Esophagus mucosa (tissue), 1 donor: ENCODE measurements at regions not wholly inside any gene's neighbourhood (a gene's known extent, or its start where the extent isn't known, plus 50 kb on each side); places are given as distances from the start of the nearest gene placed in this dataset.
"Not testable (repeated sequence)": the region's sequence is repeated elsewhere in the genome, so short reads cannot be mapped to it uniquely, and the experiment has no call there.

Experiments
- ATAC-seq: fragments of 200-7000 bp; cut with Tn5 transposase; one replicate; pipeline ENCODE4 v1.9.1; 2020
- donor health status: DM: yes; HTN: yes; CAD: no.

- ATAC-seq, result no peak
Measured at GRCh38 chr1:194045416-194045815, 859.0 kb upstream of the B3GALT2 start.

DNA sequence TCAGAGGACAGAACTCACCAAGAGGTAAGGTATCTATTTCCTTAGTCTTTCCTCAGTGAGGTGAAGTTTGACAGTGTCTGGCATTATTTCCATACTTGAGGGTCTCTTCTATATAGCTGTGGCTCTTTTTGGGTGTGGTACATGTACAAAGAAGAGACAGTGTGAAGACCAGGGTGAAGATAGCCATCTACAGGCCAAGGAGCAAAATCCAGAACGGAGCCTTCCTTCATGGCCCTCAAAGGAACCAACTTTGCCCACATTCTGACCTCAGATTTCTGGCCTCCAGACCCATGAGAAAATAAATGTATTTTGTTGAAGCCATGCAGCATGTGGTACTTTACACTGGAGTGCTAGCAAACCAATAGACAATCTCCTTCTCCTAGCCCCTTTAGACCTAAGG, 858.5 kb upstream of the B3GALT2 start:
- ATAC-seq, result no peak

DNA sequence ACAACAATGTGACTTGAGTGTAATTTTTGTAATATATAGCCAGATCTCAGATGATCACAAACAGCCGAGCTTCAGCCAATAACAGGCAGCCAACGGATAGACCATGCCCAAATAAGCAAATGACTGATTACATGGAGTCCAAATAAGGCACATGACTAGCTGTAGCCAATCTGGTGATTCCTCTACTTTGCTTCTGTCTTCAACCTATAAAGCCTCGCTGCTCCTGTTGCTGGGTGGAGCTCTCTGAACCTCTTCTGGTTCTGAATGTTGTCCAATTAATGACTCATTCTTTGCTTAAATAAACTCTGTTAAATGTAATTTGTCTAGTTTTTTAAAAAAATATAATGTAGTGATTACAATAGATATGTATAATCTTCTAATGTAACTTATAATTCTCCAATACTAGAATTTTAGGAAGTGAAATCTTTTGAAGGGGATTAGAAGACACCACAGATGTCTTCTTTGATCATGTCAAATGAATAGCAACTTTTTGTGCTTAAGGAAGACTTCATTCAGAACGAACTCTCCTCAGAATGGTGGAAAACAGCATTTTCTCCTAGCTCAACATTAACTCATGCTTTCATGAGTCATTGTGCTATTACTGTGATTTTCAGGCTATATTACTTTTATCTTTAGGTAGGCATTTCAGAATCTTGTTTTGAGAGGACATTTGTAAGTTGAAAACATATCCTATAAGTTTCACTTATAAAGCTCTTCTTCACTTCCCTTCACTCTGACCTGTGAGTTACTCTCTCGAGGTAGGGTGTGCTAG, 857.8 kb upstream of the B3GALT2 start:
- ATAC-seq, result no peak

- no peak for ATAC-seq
Measured at GRCh38 chr1:194042736-194043135, 856.3 kb upstream of the B3GALT2 start.

- no peak for ATAC-seq
Measured at GRCh38 chr1:194040496-194040895, 854.1 kb upstream of the B3GALT2 start.

DNA sequence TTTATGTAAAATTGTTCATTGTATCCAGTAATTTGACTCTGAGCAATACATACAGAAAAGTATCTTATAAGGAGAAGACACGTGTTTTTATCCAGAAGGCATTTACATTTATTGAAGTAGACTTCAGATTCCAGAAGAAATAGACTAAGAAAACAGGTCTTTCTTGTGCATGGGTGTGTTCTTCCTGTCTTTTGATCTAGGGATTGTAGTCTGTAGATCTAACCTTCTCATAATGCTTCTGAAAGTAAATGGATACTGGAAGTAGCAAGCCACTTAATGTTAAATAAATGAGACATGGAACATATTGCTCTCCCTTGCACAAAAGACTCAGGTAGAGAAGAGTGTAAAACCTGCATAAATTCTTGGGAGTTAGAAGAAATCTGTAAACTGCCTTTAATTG, 853.2 kb upstream of the B3GALT2 start:
- ATAC-seq, result no peak

DNA sequence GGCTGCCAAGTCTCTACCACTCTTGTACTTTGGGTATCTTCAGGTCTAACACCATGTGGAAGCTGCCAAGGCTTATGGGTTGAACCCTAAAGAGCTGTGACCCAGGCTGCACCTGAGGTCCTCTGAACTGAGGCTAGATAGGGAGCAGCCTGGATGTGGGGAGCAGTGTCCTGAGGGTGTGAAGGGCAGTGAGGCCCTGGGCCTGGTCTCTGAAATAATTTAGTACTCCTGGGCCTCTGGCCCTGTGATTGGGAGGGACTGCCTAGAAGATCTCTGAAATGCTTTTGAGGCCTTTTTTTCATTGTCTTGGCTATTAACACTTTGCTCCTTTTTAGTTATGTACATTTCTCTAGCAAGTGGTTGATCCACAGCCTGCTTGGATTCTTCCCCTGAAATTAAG, 847.2 kb upstream of the B3GALT2 start:
- no peak for ATAC-seq

DNA sequence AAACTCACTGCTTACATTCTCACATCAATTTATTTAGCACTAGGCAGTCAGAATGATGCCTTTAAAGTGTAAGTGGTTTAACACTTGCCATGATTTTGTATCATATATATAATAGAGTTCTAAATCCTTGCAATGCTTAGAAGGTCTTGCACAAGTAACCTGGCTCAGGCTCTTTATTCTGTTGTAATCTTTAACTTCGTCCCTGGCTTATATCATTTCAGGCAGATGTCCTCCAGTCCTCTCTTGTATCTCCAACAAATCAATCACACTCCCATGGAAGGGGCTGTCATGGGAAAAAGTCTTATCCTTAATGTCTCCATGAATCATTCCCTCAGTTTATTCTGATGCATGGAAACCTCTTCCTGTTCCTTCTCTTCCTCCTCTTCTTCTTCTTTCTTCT, 841.6 kb upstream of the B3GALT2 start:
- no peak for ATAC-seq

DNA sequence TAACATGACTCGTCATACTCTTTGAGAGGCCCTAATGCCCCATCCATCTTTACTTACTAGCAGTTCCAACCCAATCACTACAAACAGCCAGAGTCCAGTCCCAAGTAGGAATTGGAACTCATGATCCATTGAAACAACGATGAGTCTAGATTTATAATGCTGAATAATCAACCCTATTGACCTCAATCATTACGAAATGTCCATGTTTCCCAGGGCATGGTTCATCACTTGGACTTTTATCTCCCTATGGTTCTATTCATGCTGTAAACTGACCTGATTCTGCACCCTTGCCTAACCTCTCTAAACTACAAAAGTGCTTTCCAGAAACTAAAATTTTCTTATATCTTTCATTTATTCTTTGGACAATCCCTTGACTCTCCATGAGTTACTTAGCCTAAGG, 840.0 kb upstream of the B3GALT2 start:
- no peak for ATAC-seq

- ATAC-seq, result no peak
Measured at GRCh38 chr1:194024659-194025058, 838.2 kb upstream of the B3GALT2 start.

GRCh38 chr1:194014014-194014413, 827.6 kb upstream of the B3GALT2 start:
- no peak for ATAC-seq

- ATAC-seq, result no peak
Measured at GRCh38 chr1:194013561-194013960, 827.1 kb upstream of the B3GALT2 start.

- no peak for ATAC-seq
Measured at GRCh38 chr1:194004146-194004545, 817.7 kb upstream of the B3GALT2 start.

- ATAC-seq, result not testable (repeated sequence)
Measured at GRCh38 chr1:194001726-194002350, 815.4 kb upstream of the B3GALT2 start.

DNA sequence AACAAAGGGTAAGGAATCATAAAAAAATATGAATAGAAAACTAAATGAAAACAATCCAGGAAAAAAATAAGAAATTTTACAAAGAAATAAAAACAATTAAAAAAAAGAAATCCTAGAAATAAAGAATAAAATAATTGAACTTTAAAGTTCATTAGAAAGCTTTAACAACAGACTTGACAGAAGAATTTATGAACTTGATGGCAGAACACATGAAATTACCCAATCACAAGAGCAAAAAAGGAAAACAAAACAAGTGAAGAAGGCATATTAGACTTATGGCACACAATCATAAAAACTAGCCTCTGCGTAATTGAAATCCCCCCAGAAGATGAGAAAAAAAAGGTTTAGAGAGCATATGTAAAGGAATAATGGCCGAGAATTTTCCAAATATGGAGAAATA, 802.5 kb upstream of the B3GALT2 start:
- ATAC-seq, result no peak

GRCh38 chr1:193979219-193979618, 792.8 kb upstream of the B3GALT2 start:
- no peak for ATAC-seq

DNA sequence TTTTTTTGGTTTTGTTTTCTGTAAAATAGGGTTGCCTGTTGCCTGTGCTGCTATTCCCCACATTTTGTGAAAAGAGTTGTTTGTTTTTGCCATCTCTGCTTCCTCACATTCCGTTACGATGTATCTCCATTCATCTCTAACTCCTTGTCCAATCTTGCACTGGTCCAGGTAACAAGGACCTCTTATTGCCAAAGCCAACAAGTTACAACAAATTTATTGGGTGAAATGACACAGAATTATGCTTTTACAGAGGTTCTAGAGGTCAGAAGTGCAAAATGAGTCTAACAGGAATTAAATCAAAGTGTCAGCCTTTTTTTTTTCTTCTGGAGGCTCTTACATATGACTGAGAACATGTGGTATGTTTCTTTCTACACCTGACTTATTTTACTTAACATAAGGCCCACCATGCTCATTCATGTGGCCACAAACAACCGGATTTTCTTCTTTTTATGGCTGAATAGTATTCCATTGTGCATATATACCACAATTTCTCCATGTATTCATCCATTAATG, 787.9 kb upstream of the B3GALT2 start:
- no peak for ATAC-seq

- ATAC-seq, result no peak
Measured at GRCh38 chr1:193973428-193973827, 787.0 kb upstream of the B3GALT2 start.

DNA sequence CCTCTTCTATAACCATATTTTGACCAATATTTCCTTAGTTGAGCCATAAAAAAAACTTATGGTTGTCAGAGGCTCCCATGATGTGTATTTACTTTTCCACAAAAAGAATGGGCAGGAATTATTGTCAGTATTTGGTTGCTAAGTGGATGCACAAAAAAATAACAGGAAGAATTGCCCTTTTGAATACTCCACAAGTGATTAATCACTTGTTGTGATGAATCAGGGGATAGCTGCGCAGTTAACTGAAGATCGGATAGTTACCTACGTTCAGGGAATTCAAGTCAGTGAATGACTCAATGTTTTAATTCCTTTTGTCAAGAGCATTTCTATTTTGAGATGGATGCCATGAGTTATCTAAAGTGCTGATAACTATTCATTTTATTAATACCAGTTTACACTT, 785.2 kb upstream of the B3GALT2 start:
- no peak for ATAC-seq

DNA sequence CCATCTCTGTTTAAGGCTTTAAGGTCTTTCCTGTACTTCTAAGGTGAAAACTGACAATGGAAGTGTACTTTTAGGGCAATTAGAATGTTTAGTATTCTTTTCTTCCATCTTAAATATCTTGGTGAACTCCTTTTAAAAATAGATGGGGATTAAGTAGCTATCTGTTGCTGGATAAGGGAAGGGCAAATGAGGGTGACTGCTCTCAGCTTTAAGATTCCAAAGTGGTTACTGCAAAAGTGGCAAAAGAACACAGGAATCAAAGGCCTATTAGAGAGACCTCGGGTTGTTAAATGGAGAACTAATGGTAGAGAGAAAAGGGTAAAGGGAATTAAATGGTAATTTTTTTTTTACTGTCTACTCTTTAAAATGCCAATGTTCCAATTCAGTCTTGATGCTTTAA, 774.1 kb upstream of the B3GALT2 start:
- ATAC-seq, result no peak

DNA sequence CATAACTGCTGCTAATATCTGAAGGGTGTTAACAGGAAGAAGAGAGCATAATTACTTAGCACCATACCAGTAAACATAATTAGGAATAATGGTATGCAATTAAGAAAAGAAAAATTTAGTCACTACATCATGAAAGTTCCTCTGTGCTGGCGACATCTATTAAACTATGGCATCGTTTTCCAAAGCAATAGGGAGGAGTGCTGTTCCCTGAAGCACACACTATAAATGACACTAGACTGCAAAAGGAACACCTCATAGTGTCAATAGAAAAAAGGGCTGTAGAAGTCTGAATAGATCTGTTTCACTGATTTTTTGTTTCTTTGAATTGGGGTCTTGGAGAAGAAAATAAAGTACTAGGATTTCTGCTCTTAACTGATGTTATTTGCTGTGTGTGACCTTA, 773.6 kb upstream of the B3GALT2 start:
- ATAC-seq, result no peak

DNA sequence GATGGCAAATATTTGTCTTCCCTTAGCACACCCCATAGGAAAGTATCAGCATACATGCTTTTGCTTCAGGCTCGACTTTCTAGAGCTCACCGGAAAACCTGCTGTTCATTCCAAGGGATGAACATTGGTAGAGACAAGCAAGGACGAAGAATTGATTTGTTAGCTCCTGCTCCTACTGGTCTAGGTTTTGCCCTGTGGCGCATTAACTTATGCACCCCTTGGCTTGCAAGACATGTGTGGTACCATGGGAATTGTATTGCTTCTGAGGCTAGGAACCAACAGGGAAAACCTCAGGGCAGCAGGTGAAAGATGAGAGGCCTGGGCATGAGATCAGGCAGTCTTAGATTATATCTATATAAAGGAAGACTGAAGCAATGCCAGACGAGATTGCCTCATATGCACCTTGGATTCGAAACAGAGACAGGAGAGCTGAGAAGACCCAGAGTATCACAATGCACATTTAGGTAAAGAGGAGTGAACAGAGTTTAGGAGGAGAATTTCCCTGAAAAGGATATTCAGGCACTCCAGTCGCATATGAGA, 771.2 kb upstream of the B3GALT2 start:
- no peak for ATAC-seq

DNA sequence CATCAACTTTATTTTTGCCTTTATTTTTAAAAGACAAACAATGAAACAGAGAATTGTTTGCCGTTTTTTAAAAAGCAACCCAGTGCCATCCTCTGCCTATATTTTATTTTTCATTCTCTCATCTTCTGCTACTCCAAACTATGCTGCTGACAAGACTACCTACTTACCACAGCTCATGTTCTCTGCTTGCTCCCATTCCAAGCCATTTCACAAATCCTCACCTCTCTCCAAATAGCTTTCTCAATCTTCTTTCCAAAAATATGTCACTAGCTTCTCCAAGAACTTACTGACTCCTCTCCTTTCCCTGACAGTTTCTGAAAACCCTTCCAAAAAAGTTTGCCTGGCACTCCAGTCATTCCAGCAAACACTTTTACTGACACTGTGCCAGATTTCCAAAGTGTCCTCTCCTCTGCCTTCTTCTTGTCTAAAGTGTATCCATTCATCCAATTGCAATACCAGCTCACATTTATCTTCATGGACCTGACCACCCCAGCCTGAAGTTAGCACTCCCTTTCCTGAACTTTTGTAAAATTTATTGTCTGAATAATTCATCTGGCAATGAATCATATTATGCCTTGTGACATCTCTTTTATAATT, 766.5 kb upstream of the B3GALT2 start:
- ATAC-seq, result no peak

- ATAC-seq, result no peak
Measured at GRCh38 chr1:193951984-193952383, 765.6 kb upstream of the B3GALT2 start.
